BJ (cell line): ENCODE measurements at regions not wholly inside any gene's neighbourhood (a gene's known extent, or its start where the extent isn't known, plus 50 kb on each side); places are given as distances from the start of the nearest gene placed in this dataset.
"Not testable (repeated sequence)": the region's sequence is repeated elsewhere in the genome, so short reads cannot be mapped to it uniquely, and the experiment has no call there.

Source experiments
- CTCF ChIA-PET: fragments of 350-600 bp; formaldehyde crosslinking; extraction: SDS; loops from one replicate; lab custom pipeline; 2021; ENCODE audit warnings: antibody characterized with exemption, inconsistent platforms; lab: Yijun Ruan, JAX
- POLR2A ChIA-PET: fragments of 300-600 bp; sonication (Branson Sonifier 250); formaldehyde crosslinking; extraction: SDS; loops from one replicate; lab custom pipeline; 2021; ENCODE audit warnings: antibody characterized with exemption; lab: Charles Lee
- DNase-seq: peaks from one replicate; pipeline ENCODE4 v3.0.0-alpha.2; 2011; ENCODE audit warnings: low read depth
- H3K27me3 ChIP-seq: 2 replicates; pipeline ENCODE4 v1.6.0; 2011; ENCODE audit warnings: low read length; ENCODE audit not compliant: control insufficient read depth, insufficient read depth
- H3K36me3 ChIP-seq: 2 replicates; pipeline ENCODE4 v1.5.1; 2011; ENCODE audit warnings: low read length; ENCODE audit not compliant: control insufficient read depth, insufficient read depth
- H3K4me3 ChIP-seq: 2 replicates; pipeline ENCODE4 v1.5.1; 2011; ENCODE audit warnings: low read depth, mild to moderate bottlenecking, control low read depth, low read length
- CTCF ChIP-seq: IDR thresholded peaks from 2 replicates; pipeline ENCODE4 v1.5.1; 2011; ENCODE audit warnings: low read depth, mild to moderate bottlenecking, control low read depth, inconsistent platforms, low read length, moderate library complexity; ENCODE audit not compliant: insufficient read depth

GRCh38 chr2:181737302-181737701 lies 57.0 kb upstream of the NEUROD1 start:
- POLR2A ChIA-PET, H3K4me3 ChIP-seq, H3K36me3 ChIP-seq, H3K27me3 ChIP-seq, DNase-seq, CTCF ChIA-PET: not testable (repeated sequence)

GRCh38 chr2:181738074-181738473 lies 57.8 kb upstream of the NEUROD1 start:
- Histone ChIP-seq H3K27me3 (no peaks in the 10 kb centered on the region), H3K4me3 (no peak overlapping the region), H3K36me3 (no peaks in the 10 kb centered on the region)
- DNase-seq = no peak
- ChIA-PET POLR2A (no interaction called here), CTCF (interaction anchor here (0.7 to 1.0 kb wide), 2 partner anchors 339 to 611 kb away, joined by 3 read pairs; no protein-coding TSS in a partner anchor)
- TF ChIP-seq CTCF = 0 out of 2 replicates have a peak, but pooled peaks have one; percentile 14

- no peaks in the 10 kb centered on the region for H3K36me3 ChIP-seq
- no peak overlapping the region for H3K4me3 ChIP-seq
- ChIA-PET POLR2A (no interaction called here), CTCF (interaction anchor here (0.7 to 1.0 kb wide), 3 partner anchors 306 to 611 kb away, joined by 3 read pairs; no protein-coding TSS in a partner anchor)
- no peaks in the 10 kb centered on the region for H3K27me3 ChIP-seq
- no peak for TF ChIP-seq CTCF
- no peak for DNase-seq
These were observed 58.2 kb upstream of the NEUROD1 start for GRCh38 chr2:181738563-181738962.

GRCh38 chr2:181741756-181742155 lies 61.4 kb upstream of the NEUROD1 start:
- no peak for TF ChIP-seq CTCF
- no peaks in the 10 kb centered on the region for H3K27me3 ChIP-seq
- no peak for DNase-seq
- CTCF ChIA-PET = interaction anchor here (0.7 to 2.7 kb wide), 10 partner anchors 13 to 1616 kb away, joined by 3 to 19 read pairs (median 6); partner anchors contain the start of gene ITPRID2
- no peaks in the 10 kb centered on the region for H3K36me3 ChIP-seq
- POLR2A ChIA-PET = no interaction called here
- H3K4me3 ChIP-seq = no peak overlapping the region

GRCh38 chr2:181742361-181742760 lies 62.0 kb upstream of the NEUROD1 start:
- H3K36me3 ChIP-seq = no peaks in the 10 kb centered on the region
- ChIA-PET CTCF (interaction anchor here (0.7 to 2.7 kb wide), 23 partner anchors 10 to 1617 kb away, joined by 3 to 17 read pairs (median 4); partner anchors contain the start of gene ITPRID2), POLR2A (no interaction called here)
- no peak overlapping the region for H3K4me3 ChIP-seq
- no peak for DNase-seq
- TF ChIP-seq CTCF = no peak
- no peaks in the 10 kb centered on the region for H3K27me3 ChIP-seq
